Hematopoietic multipotent progenitor cell treated with erythropoietin and hydrocortisone succinate and interleukin-3 and kit ligand, for 15 days (in vitro differentiated cells): ENCODE measurements at regions not wholly inside any gene's neighbourhood (a gene's known extent, or its start where the extent isn't known, plus 50 kb on each side); places are given as distances from the start of the nearest gene placed in this dataset.

ENCODE experiments used
- DNase-seq: peaks from one replicate; pipeline ENCODE4 v3.0.0-alpha.2; 2015; ENCODE audit warnings: low spot score

GRCh38 chr6:98463038-98464000 is 371.1 kb upstream of the POU3F2 start:
- no peak for DNase-seq

GRCh38 chr6:98467091-98467490 is 367.3 kb upstream of the POU3F2 start:
- DNase-seq = no peak

- no peak for DNase-seq
These were observed 366.5 kb upstream of the POU3F2 start for GRCh38 chr6:98467902-98468301.

GRCh38 chr6:98469141-98469540 is 365.2 kb upstream of the POU3F2 start:
- DNase-seq = no peak

- no peak for DNase-seq
These were observed 363.6 kb upstream of the POU3F2 start for GRCh38 chr6:98470821-98471220.

- no peak for DNase-seq
These were observed 362.9 kb upstream of the POU3F2 start for GRCh38 chr6:98471444-98471843.

- DNase-seq = no peak
These were observed 357.1 kb upstream of the POU3F2 start for GRCh38 chr6:98477231-98477630.

- no peak for DNase-seq
These were observed 349.7 kb upstream of the POU3F2 start for GRCh38 chr6:98484696-98485095.

GRCh38 chr6:98485593-98485992 is 348.8 kb upstream of the POU3F2 start:
- no peak for DNase-seq

- DNase-seq = no peak
These were observed 348.3 kb upstream of the POU3F2 start for GRCh38 chr6:98486057-98486456.

- DNase-seq = no peak
These were observed 346.8 kb upstream of the POU3F2 start for GRCh38 chr6:98487612-98488011.

GRCh38 chr6:98498144-98498775 is 336.1 kb upstream of the POU3F2 start:
- no peak for DNase-seq

- no peak for DNase-seq
These were observed 335.5 kb upstream of the POU3F2 start for GRCh38 chr6:98498866-98499265.

GRCh38 chr6:98514073-98514720 is 320.2 kb upstream of the POU3F2 start:
- no peak for DNase-seq

GRCh38 chr6:98514796-98515195 is 319.6 kb upstream of the POU3F2 start:
- no peak for DNase-seq

GRCh38 chr6:98516206-98516605 is 318.2 kb upstream of the POU3F2 start:
- DNase-seq = no peak

GRCh38 chr6:98516866-98517265 is 317.5 kb upstream of the POU3F2 start:
- no peak for DNase-seq

- DNase-seq = no peak
These were observed 308.5 kb upstream of the POU3F2 start for GRCh38 chr6:98525860-98526259.

- DNase-seq = no peak
These were observed 307.9 kb upstream of the POU3F2 start for GRCh38 chr6:98526465-98526864.

- no peak for DNase-seq
These were observed 305.0 kb upstream of the POU3F2 start for GRCh38 chr6:98529364-98529763.

- no peak for DNase-seq
These were observed 303.6 kb upstream of the POU3F2 start for GRCh38 chr6:98530732-98531131.

- DNase-seq = no peak
These were observed 302.4 kb upstream of the POU3F2 start for GRCh38 chr6:98532004-98532403.

GRCh38 chr6:98539741-98540140 is 294.6 kb upstream of the POU3F2 start:
- no peak for DNase-seq
